WTC11 (cell line): ENCODE measurements at regions not wholly inside any gene's neighbourhood (a gene's known extent, or its start where the extent isn't known, plus 50 kb on each side); places are given as distances from the start of the nearest gene placed in this dataset.

Experiments used
- CTCF ChIP-seq: fragments of 200-600 bp; IDR thresholded peaks from 2 replicates; pipeline ENCODE4 v1.8.0; 2022; ENCODE audit warnings: antibody characterized with exemption
- ESRRA ChIP-seq: sonication (generic); formaldehyde crosslinking; IDR thresholded peaks from 2 replicates; pipeline ENCODE4 v1.8.1; 2022; ENCODE audit warnings: mild to moderate bottlenecking, missing genetic modification reagents, borderline replicate concordance
- JUN ChIP-seq: sonication (generic); formaldehyde crosslinking; IDR thresholded peaks from 2 replicates; pipeline ENCODE4 v1.8.0; 2023; ENCODE audit warnings: mild to moderate bottlenecking, missing genetic modification reagents

- no peak for TF ChIP-seq CTCF
- TF ChIP-seq JUN (CRISPR knock-in tag), result no peak
- TF ChIP-seq ESRRA, result no peak
Measured at GRCh38 chr5:23235246-23235645, 272.2 kb upstream of the PRDM9 start.
